ENCODE measurements at regions not wholly inside any gene's neighbourhood (a gene's known extent, or its start where the extent isn't known, plus 50 kb on each side); places are given as distances from the start of the nearest gene placed in this dataset.

DNA sequence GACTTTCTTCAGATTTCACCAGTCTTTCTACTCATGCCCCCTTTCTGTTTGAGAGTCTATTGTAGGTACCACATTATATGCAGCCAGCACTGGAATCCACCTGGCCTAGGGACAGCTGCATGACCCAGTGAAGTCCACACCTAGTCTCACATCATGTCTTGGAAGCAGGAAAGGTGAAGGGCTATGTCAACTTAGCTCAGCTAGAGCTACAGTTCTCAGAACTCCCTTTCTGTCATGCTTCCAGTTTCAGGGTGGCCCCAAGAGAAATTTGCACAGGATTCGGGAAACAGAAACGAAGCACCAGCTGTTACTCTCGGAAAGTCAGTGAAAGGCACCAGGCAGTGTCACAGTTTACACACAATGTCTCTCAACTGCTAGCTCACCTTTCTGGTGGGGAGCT, 51.6 kb upstream of the NLRP1 start:
- DNase-seq (ENCODE audit: low read depth in 2 of 2) = no peak

DNA sequence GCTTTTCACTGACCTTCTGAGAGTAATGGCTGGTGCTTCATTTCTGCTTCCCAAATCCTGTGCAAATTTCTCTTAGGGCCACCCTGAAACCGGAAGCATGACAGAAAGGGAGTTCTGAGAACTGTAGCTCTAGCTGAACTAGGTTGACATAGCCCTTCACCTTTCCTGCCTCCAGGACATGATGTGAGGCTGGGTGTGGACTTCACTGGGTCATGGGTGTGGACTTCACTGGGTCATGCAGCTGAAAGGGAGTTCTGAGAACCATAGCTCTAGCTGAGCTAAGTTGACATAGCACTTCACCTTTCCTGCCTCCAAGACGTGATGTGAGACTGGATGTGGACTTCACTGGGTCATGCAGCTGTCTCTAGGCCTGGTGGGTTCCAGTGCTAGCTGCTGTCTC, 54.3 kb upstream of the NLRP1 start:
- no peak for DNase-seq (ENCODE audit: low read depth in 2 of 2)

DNA sequence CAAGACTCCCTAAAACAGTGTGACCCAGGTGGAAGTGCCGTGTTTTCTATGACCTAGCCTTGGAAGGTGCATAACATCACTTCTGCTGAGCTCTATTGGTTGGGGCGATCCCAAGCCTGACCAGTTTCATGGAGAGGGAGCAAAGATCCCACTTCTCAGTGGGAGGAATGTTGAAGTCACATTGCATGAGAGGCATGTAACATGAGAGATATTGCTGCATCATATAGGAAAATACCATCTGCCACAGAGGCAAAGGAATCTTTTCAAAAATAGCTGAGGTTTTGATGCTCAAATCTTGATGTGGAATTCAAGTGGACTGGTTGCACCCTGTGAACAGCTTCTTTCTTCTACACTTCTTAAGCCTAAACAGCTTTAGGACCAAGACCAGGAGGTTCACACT, 56.4 kb upstream of the NLRP1 start:
- no peak for DNase-seq (ENCODE audit: low read depth in 2 of 2)

DNA sequence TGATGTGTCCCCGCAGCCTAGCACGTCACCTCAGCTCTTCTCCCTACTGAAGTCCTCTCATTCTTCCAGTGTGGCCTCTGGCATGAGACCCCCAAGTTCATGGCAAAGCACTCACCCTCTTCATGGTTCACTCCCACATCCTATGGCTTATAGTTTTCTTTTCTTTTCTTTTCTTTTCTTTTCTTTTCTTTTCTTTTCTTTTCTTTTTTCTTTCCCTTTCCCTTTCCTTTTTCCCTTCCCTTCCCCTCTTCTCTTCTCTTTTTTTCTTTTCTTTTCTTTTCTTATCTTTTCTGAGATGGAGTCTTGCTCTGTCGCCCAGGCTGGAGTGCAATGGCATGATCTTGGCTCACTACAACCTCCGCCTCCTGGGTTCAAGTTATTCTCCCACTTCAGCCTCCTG, 58.4 kb upstream of the NLRP1 start:
- no peak for DNase-seq (ENCODE audit: low read depth in 2 of 2)

DNA sequence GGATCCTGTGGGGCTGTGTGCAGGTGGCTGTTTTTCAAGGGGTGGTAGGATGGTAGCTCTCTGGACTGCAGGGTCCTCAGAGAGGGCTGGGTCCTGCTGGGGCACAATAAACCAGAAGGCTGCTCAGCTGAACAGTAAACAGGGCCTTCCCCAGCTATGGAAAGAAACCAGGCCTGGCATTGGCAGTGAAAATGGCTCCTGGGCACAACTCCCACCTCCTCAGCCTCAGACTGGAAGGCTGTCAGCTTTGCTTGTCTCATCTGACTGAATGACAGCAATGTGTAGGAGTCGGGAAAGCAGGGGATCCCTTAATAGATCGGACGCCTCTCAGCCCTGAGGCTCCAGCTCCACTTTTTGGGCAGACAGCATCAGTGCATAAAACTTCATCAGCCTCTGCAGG, 59.8 kb upstream of the NLRP1 start:
- DNase-seq (ENCODE audit: low read depth in 2 of 2) = no peak

DNA sequence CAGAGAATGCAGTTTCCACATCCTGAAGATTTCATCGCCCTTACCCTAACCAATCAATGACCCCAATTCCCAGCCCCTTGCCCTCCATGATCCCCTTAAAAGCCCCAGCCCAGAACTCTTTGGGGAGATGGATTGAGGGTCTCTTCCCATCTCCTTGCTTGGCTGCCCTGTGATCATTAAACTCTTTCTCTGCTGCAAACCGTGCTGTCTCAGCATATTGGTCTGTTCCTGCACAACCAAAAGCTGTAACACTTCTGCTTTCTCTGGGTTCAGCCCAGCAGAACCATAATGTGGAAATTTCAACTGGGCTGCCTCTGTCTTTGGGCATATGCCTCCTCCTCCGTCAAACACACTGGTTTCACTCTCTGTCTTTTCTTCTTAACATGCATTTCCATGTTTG, 67.0 kb upstream of the NLRP1 start:
- DNase-seq (ENCODE audit: low read depth in 2 of 2) = no peak

DNA sequence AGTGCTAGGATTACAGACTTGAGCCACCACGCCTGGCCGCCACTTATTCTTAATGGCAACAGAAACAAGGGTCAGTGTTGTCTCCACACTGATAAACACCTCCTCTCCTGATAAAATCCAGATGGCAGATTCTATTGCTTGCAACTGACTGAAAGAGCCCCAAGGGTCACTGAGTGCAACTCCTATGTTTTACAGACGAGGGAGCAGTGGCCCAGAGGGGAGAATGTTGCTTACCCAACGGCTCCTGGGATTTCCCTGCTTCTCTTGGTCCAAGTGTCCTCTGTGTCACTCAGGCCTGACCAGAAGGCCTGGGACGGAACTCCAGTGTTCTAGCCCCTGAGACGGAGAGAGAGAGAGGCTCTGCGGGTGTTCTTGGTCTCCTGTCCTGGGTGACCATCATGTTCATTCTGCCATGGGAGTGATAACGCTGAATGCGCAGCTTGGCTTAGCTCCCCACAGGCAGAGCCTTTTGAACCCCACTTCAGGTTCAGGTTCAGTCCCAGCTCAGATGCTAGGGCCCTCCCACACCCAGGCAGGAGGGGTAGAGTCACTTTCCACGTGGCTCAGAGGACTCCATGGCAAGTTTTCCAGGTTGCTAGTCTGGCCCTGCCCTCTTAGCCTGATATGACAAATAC, 77.3 kb upstream of the NLRP1 start:
- no peak for DNase-seq (ENCODE audit: low read depth in 2 of 2)

DNA sequence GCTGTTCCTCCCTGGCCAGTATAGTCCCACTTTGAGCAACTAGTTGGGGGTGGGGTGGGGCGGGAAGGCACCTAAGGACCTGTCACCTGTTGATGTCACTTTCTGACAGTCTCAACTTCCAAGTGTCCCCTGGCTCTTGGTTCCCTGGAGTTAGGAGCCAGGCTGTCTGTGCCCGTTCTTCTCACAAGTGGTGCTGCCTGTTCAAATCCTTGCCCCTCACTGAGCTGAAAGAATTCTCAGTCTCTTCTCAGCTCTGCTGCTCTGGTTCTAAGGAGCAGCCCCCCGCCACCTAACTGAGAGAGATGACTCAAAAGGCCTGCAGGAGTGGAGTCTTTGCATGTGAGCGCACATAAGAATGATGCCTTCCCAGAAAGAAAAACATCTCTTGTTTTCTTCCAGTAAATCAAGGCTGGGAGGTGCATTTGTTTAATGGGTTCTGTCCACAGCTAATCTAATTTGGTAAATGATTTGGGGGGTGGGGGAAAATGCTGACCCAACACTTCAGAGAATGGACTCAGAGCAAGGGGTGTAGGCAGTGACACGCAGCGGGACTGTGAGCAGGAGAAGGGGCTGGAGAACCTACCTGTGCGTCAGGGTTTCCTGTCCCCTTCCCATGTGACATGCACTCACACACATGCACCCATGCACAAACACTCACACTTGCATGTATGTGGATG, 78.2 kb upstream of the NLRP1 start:
- no peak for DNase-seq (ENCODE audit: low read depth in 2 of 2)

DNA sequence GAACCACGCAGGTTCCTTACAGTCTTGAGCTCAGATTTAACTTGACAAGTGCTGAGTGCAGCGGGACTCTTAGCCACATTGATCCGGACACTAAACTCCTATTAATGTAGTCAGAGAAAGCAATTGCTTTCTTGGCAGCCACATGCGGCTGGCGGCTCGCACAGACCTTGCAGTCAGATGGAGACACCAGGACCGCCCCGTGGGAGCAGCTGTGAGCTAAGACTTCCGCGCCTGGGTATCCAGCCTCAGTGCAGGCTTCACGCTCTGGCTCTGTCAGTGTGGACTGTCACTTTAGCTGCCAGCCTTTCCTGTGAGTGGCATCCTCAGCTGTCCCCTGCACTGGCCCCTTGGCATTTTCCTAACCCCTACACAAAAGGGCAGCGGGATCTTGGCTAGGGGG, 80.9 kb upstream of the NLRP1 start:
- no peak for DNase-seq (ENCODE audit: low read depth in 2 of 2)

DNA sequence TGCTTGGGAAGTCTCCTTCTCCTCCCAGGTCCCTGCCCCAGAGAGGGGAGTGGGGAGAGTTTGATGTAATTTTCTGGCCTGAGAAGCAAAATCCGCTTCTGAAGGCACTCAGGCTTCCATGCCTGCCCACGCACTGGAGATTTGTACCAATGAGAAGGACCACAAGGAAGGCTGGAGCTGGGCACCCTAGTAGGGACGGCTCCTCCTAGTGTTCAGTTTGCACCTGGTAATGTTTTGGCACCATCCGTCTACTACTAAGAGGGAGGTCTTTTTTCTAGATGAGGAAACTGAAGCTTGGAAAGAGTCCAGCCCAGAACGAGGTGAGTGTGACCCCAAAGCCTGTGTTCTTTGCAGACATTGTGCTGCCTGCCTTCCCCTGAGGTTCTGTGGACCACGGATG, 83.6 kb upstream of the NLRP1 start:
- DNase-seq (ENCODE audit: low read depth in 2 of 2) = no peak

DNA sequence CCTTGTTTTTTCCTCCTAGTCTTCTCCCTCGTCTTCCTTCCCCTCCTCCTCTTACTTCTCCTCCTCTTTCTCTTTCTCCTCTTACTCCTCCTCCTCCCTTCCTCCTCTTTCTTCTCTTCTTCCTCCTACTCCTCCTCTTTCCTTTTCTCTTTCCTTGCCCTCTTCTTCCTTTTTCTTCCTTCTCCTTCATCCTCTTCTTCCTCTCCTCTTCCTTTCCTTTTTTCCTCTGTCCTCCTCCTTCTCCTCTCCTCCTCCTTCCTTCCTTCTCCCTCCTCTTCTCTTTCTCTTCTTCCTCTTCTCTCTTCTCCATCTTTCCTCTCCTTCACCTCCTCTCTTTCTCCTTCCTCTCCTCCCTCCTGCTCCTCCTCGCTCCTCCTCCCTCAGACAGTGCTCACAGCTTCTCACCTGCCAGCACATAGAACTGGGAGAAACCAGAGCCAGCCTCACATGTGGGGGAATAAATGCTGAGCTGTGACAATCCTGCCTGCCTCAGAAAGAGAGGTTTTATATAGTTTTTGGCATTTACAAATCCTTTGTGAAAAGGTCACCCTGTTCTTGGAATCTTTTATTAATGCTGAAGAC, 84.3 kb upstream of the NLRP1 start:
- DNase-seq (ENCODE audit: low read depth in 2 of 2) = no peak

DNA sequence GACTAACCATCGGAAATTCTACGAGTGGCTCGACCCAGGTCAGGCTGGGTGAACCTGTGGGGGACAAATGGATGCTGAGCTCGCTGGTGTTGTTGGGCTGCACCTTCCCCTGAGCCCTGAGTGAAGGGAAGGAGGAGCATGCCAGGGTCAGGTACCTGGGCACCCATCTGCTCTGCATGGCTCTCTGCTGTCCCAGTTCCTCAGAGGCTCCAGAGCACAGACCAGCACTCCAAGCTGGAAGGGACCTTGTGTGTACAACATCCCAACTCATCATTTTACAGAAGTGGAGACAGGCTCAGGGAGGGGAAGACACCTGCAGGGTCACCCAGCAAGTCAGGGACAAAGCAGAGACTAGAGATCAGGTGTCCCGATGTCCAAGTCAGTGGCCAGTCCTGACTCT, 84.9 kb upstream of the NLRP1 start:
- DNase-seq (ENCODE audit: low read depth in 2 of 2) = no peak

DNA sequence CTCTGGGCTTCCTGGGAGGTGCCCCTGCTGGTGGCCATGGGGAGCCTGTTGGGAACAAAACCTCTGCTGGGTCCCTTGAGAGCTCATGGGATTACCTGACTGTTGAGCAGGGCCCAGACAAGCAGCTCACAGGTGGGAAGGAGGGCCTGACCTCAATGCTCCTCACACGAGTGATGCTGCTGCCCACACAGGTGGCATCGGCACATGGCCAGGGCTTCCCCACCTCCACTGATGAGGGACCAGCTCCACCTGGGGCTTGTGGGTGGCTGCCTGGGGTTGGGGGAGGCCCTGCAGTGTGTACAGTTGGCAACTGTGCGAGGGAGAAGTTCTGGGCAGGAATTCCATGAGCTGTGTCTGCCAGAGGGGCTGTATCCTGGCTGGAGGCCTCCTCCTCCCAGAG, 87.8 kb upstream of the NLRP1 start:
- no peak for DNase-seq (ENCODE audit: low read depth in 2 of 2)

DNA sequence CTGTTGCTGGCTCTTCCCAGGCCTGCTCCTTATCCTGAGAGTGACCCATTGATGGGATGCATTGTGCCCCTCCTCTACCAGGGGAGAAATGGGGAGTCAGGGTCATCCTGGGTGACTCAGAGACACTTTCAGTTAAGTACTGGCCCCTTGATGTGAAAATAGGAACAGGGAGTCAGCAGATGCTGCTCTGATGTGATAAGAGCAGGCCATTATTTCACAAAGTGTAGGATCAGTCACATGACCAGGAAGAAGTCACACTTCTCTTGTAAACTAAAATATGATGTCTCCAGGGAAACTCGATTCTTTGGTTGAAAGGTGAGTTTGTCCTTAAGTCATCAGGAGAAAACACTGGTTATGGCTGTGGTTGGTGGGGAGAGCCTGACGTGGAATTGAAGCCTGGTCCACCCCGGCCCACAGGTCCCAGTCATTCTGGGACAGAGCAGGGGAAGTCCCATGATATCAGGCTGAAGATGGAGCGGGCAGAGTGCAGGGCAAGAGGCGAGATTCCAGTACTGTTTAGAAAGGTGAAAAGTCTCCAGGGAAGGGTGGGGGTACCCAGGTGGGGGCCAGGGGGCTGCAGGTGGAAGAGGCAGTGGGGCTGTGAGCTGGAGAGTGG, 88.6 kb upstream of the NLRP1 start:
- DNase-seq (ENCODE audit: low read depth in 2 of 2) = no peak

DNA sequence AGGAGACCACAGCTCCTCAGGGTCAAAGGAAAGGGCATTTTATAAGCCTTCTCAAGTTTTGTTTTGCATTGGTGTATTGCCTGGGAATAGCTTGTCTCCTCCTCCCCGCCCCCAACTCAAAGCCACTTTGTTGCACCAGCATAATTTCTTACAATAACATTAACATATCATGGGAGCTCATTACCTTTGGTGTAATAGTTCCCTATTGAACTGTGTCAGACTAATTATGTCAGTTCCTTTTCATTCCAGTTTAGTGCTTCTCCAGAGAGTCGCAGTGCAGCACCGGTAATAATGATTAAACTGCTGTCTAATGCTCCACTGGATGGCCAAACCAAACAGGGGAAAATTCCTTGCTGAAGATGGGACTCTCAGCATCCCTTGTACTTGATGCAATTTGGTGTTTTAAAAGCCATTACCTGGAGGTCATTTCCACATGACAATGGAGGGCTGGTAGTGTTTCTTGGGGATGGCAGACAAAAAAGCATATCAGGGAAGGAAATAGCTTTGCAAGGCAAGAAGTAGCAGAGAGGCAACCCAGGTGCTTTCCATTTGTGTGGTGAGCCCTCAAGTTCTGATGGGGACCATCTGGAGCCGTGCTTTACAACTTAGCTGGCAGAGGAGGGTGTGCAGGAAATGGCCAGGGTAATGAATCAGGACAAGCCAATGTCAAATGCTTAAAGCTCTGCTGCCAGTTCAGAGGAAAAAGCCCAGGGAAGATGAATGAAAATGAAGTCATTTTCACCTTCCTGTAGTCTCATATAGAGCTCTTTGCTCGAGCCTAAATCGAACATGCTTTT, 91.5 kb upstream of the NLRP1 start:
- no peak for DNase-seq (ENCODE audit: low read depth in 2 of 2)

DNA sequence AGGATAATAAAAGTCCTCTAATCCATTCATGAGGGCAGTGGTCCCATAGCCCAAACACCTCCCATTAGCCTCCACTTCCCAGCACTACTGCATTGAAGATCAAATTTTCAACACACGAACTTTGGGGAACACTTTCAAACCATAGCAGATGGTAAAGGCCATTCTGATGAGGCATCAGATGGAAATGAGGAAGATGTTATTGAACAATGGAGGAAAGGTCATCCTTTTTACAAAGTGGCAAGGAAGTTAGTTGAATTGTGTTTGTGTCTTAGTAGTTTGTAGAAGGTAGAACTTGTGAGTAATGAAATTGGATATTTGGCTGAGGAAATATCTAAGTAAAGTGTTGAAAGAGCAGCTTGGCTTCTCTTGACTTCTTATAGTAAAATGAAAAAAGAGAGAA, 93.3 kb upstream of the NLRP1 start:
- no peak for DNase-seq (ENCODE audit: low read depth in 2 of 2)

DNA sequence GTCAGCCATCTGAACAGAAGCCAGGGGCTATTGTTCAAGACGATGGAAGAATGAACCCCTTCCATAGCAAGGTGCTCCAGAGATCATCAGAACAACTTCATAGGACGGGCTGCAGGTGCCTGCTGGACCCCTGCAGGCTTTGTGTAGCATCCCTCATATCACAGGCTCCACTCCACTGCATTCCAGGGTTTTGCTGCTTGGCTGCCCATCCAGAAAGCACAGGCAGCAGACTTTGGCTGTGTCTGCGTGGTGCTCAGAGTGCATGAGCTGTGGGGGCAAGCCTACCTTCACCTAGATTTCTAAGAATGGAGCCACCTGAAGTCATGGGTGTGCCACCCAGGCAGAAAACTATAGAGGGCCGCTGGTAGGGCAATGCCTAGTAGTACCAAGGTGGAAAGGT, 93.9 kb upstream of the NLRP1 start:
- DNase-seq (ENCODE audit: low read depth in 2 of 2) = no peak

DNA sequence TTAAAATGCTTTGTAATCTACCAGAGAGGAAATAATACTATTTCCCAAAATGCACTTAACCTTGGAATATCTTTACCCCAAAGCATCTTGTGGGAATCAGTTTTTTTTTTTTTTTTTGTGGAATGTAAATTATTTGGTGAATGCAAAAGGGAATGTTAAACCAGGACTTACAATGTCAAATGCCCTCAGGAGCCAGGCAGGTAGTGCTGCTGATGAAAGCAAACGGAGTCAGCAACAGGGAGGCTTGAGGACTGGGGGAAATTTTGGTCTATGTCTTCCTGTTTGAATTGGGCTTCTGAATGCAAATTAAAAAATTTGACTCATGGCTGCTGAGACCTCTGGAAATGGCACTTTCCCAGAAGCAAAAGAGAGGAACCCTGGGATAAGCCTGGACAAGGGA, 96.5 kb upstream of the NLRP1 start:
- no peak for DNase-seq (ENCODE audit: low read depth in 2 of 2)

DNA sequence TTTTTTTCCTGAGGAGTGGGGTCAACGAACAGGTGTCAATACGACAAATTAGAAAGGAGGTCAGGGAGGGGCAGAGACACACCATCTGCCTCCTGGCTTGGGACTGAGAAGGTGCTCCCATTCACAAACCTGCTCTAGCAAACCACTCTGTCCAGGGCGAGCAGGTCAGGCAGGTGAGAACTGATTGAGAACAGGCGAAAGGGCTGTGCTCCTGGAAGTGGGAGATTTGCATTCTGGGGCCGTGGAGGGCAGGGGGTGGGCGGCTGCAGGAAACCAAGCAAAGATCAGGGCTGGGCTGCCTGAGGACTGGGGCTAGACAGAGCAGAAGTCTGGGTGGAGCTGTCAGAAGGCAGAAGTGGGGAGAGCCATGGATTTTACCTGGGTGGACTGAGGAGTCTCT, 98.9 kb upstream of the NLRP1 start:
- no peak for DNase-seq (ENCODE audit: low read depth in 2 of 2)

DNA sequence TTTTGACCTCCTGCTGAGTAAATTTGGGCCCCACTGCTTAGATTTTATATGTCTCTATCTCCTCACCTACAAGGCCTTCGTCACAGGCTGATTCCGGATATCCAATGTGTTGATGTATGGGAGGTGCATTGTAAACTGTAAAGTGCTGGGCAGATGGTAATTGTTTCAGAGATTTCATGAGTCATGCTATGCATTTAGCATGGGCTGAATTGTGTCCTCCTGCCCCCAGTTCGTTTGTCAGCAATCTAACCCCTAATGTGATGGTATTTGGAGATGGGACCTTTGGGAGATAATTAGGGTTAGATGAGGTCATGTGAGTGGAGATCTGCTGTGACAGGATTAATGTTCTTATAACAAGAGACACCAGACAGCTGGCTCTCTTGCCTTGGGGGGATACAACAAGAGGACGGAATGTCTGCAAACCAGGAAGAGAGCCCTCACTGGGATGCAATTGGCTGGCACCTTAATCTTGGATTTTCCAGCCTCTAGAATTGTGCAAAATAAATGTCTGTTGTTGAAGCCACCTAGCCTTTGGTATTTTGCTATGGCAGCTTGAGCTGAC, 101.8 kb upstream of the NLRP1 start:
- DNase-seq (ENCODE audit: low read depth in 2 of 2) = no peak

DNA sequence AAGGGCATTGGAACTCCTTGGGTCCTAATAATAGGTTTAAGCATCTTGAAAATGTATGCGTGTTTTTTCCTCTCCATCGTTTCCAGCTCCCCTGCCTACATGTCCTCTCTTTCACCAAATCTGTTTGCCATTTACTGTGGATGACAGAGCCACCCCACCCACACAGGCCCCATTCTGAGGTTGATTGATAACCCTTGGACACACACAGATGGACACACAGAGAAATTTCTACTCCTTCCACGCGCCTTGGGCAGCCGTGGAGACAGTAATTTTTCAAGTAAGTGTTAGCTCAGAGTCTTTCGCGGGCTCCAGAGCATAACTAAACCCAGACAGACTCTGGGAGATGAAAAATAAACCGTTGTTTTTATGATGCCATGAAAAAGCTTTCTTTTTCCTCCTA, 103.3 kb upstream of the NLRP1 start:
- no peak for DNase-seq (ENCODE audit: low read depth in 2 of 2)

DNA sequence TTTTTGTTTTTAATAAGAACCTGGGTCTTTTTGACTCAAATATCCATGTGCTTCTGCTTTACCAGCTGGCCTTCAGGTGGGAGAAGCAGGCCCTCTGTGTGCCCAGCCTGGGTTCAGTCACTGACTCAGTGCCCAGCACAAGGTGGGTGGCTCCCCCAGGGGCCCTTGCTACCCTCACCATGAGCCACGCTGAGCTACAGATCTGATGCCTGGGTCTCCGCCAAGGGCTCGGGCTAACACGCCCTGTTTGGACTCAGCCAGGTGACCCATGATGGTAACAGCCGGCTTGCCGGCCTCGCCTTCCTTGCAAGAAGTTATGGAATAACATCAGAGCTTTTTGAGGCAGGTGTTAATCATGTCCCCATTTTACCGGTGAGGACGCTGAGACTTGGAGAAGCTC, 109.5 kb upstream of the NLRP1 start:
- DNase-seq (ENCODE audit: low read depth in 2 of 2) = no peak

All from stimulated activated CD8-positive, alpha-beta memory T cell treated with anti-CD3 and anti-CD28 coated beads, Interleukin-2, amount 100 ng/mL, for 48 hours (primary cell).